Epithelial cell of proximal tubule (primary cell): ENCODE measurements at regions not wholly inside any gene's neighbourhood (a gene's known extent, or its start where the extent isn't known, plus 50 kb on each side); places are given as distances from the start of the nearest gene placed in this dataset.

Source experiments
- DNase-seq: peaks from one replicate; pipeline ENCODE4 v3.0.0-alpha.2; 2011; ENCODE audit warnings: low read depth
- H3K4me3 ChIP-seq: 2 replicates; pipeline ENCODE4 v1.5.1; 2011; ENCODE audit warnings: low read depth, mild to moderate bottlenecking, low read length
- CTCF ChIP-seq: conservative IDR thresholded peaks from 2 replicates; pipeline ENCODE4 v1.5.1; 2012; ENCODE audit warnings: low read depth, mild to moderate bottlenecking, low read length

GRCh38 chr20:16939051-16939450, 190.9 kb downstream of the OTOR start:
- no peak for TF ChIP-seq CTCF
- no peak overlapping the region for H3K4me3 ChIP-seq
- DNase-seq = no peak

GRCh38 chr20:16940701-16941100, 192.5 kb downstream of the OTOR start:
- TF ChIP-seq CTCF = no peak
- no peak for DNase-seq
- H3K4me3 ChIP-seq = no peak overlapping the region

- no peak overlapping the region for H3K4me3 ChIP-seq
- TF ChIP-seq CTCF = no peak
- DNase-seq = no peak
Measured at GRCh38 chr20:16942051-16942450, 193.9 kb downstream of the OTOR start.

- H3K4me3 ChIP-seq = no peak overlapping the region
- DNase-seq = no peak
- TF ChIP-seq CTCF = no peak
Measured at GRCh38 chr20:16942756-16943155, 194.6 kb downstream of the OTOR start.

- no peak overlapping the region for H3K4me3 ChIP-seq
- no peak for DNase-seq
- no peak for TF ChIP-seq CTCF
Measured at GRCh38 chr20:16944745-16945144, 196.6 kb downstream of the OTOR start.

- no peak for TF ChIP-seq CTCF
- no peak overlapping the region for H3K4me3 ChIP-seq
- no peak for DNase-seq
Measured at GRCh38 chr20:16945619-16946018, 197.5 kb downstream of the OTOR start.

GRCh38 chr20:16946097-16946496, 197.9 kb downstream of the OTOR start:
- no peak for DNase-seq

More at GRCh38 chr20:16946097-16946496, 197.9 kb downstream of the OTOR start:
- H3K4me3 ChIP-seq = no peak overlapping the region
- no peak for TF ChIP-seq CTCF
